ENCODE measurements at regions not wholly inside any gene's neighbourhood (a gene's known extent, or its start where the extent isn't known, plus 50 kb on each side); places are given as distances from the start of the nearest gene placed in this dataset.
A peak's percentile ranks its signal among the peaks of the same experiment; 100 is the strongest.
"Not testable (repeated sequence)": the region's sequence is repeated elsewhere in the genome, so short reads cannot be mapped to it uniquely, and the experiment has no call there.

GRCh38 chr3:185306286-185306685 is 52.4 kb upstream of the EHHADH start:
- not testable (repeated sequence) for DNase-seq (ENCODE audit: low spot score)

- DNase-seq (ENCODE audit: low spot score), result no peak
Observed at GRCh38 chr3:185306847-185307246, 53.0 kb upstream of the EHHADH start.

GRCh38 chr3:185308126-185308754 is 54.4 kb upstream of the EHHADH start:
- peak; percentile 64 for DNase-seq (ENCODE audit: low spot score)
- peak; percentile 46 for TF ChIP-seq CTCF (IDR thresholded peaks at IDR 0.05; ENCODE audit: extremely low read depth, missing control alignments)

More at GRCh38 chr3:185306847-185307246, 53.0 kb upstream of the EHHADH start:
- no peak for TF ChIP-seq CTCF (IDR thresholded peaks at IDR 0.05; ENCODE audit: extremely low read depth, missing control alignments)

GRCh38 chr3:185309302-185309701 is 53.6 kb upstream of the MAP3K13 start:
- no peak for DNase-seq (ENCODE audit: low spot score)
- TF ChIP-seq CTCF (IDR thresholded peaks at IDR 0.05; ENCODE audit: extremely low read depth, missing control alignments), result no peak

GRCh38 chr3:185309795-185310194 is 53.1 kb upstream of the MAP3K13 start:
- DNase-seq (ENCODE audit: low spot score), result no peak
- TF ChIP-seq CTCF (IDR thresholded peaks at IDR 0.05; ENCODE audit: extremely low read depth, missing control alignments), result no peak

- no peak for DNase-seq (ENCODE audit: low spot score)
- TF ChIP-seq CTCF (IDR thresholded peaks at IDR 0.05; ENCODE audit: extremely low read depth, missing control alignments), result no peak
Observed at GRCh38 chr3:185311991-185312390, 50.9 kb upstream of the MAP3K13 start.
